ENCODE measurements at regions not wholly inside any gene's neighbourhood (a gene's known extent, or its start where the extent isn't known, plus 50 kb on each side); places are given as distances from the start of the nearest gene placed in this dataset.

- TF ChIP-seq CTCF (conservative IDR thresholded peaks at IDR 0.05) (no peak), ZFX (IDR thresholded peaks at IDR 0.05) (no peak)
Measured at GRCh38 chr2:240240017-240240734, 99.7 kb upstream of the OTOS start.

Data from C4-2B (cell line).